Lower leg skin (tissue), 4 donors: ENCODE measurements at regions not wholly inside any gene's neighbourhood (a gene's known extent, or its start where the extent isn't known, plus 50 kb on each side); places are given as distances from the start of the nearest gene placed in this dataset.

ENCODE experiments used
- DNase-seq, 2 donors: peaks; one replicate each; pipeline ENCODE4 v3.0.0-alpha.2; 2019; ENCODE audit warnings: low spot score in 2 of 2
- H3K4me3 ChIP-seq: fragments of 200-600 bp; sonication (generic); 2 replicates; pipeline ENCODE4 v1.5.1; 2017; ENCODE audit warnings: mild to moderate bottlenecking, low read depth; ENCODE audit not compliant: poor library complexity, severe bottlenecking
- CTCF ChIP-seq, 3 donors: fragments of 450-650 bp; IDR thresholded peaks; one replicate each; pipeline ENCODE4 v1.5.1; 2016; ENCODE audit warnings: antibody characterized with exemption in 3 of 3, mild to moderate bottlenecking in 3 of 3, moderate library complexity in 2 of 3
- POLR2A ChIP-seq, 2 donors: fragments of 450-650 bp; IDR thresholded peaks; one replicate each; pipeline ENCODE4 v1.6.1; 2016 to 2017; ENCODE audit warnings: antibody characterized with exemption in 2 of 2, mild to moderate bottlenecking in 1 of 2, moderate library complexity in 1 of 2
- WGBS, 2 donors: methylation state at CpG; one replicate each; pipeline ENCODE4 v1.1.5; 2018; 5-methylcytosine and 5-hydroxymethylcytosine counted together
- intact Hi-C: fragments of 100-400 bp; cut with DNase I; formaldehyde crosslinking; loops from one replicate; pipeline ENCODE4 v1.15.0; 2023; ENCODE audit warnings: low total_unique reads

GRCh38 chr19:28980236-28980868 is 232.6 kb downstream of the UQCRFS1 start:
- no peak for DNase-seq
- TF ChIP-seq CTCF (IDR thresholded peaks at IDR 0.05) = no peak
- no peak for TF ChIP-seq POLR2A (IDR thresholded peaks at IDR 0.05)
- WGBS, 2 donors = 49 to 57% methylated on average over 7 of the region's 7 CpGs
- H3K4me3 ChIP-seq = no peak overlapping the region
- intact Hi-C loops = no loop called here

- no peak for TF ChIP-seq POLR2A (IDR thresholded peaks at IDR 0.05)
- no peak for TF ChIP-seq CTCF (IDR thresholded peaks at IDR 0.05)
- DNase-seq = no peak
- H3K4me3 ChIP-seq = no peak overlapping the region
- intact Hi-C loops = no loop called here
- WGBS, 2 donors = 68 to 70% methylated on average over 5 of the region's 5 CpGs
These were observed 235.1 kb downstream of the UQCRFS1 start for GRCh38 chr19:28977826-28978225.

- 67 to 80% methylated on average over 4 of the region's 4 CpGs for WGBS, 2 donors
- intact Hi-C loops = no loop called here
- TF ChIP-seq CTCF (IDR thresholded peaks at IDR 0.05) (no peak), POLR2A (IDR thresholded peaks at IDR 0.05) (no peak)
- peak in 1 of 2 donors; percentile 48 for DNase-seq
- H3K4me3 ChIP-seq = no peak overlapping the region
These were observed 240.7 kb downstream of the UQCRFS1 start for GRCh38 chr19:28972058-28972852.

- no peak for TF ChIP-seq CTCF (IDR thresholded peaks at IDR 0.05)
- TF ChIP-seq POLR2A (IDR thresholded peaks at IDR 0.05) = no peak
- WGBS, 2 donors = 80 to 88% methylated on average over 2 of the region's 2 CpGs
- intact Hi-C loops = no loop called here
- no peak overlapping the region for H3K4me3 ChIP-seq
- DNase-seq = no peak
These were observed 241.4 kb downstream of the UQCRFS1 start for GRCh38 chr19:28971513-28971912.

- 41 to 59% methylated on average over 6 of the region's 6 CpGs for WGBS, 2 donors
- H3K4me3 ChIP-seq = no peak overlapping the region
- intact Hi-C loops = no loop called here
- DNase-seq = no peak
- TF ChIP-seq POLR2A (IDR thresholded peaks at IDR 0.05) = no peak
These were observed 241.9 kb downstream of the UQCRFS1 start for GRCh38 chr19:28971049-28971448.

GRCh38 chr19:28968721-28969120 is 244.2 kb downstream of the UQCRFS1 start:
- no peak for TF ChIP-seq POLR2A (IDR thresholded peaks at IDR 0.05)
- no peak for TF ChIP-seq CTCF (IDR thresholded peaks at IDR 0.05)
- intact Hi-C loops = no loop called here
- DNase-seq = no peak
- WGBS, 2 donors = 92 to 94% methylated on average over 2 of the region's 2 CpGs
- H3K4me3 ChIP-seq = no peak overlapping the region
